ENCODE measurements at regions not wholly inside any gene's neighbourhood (a gene's known extent, or its start where the extent isn't known, plus 50 kb on each side); places are given as distances from the start of the nearest gene placed in this dataset.
"Not testable (repeated sequence)": the region's sequence is repeated elsewhere in the genome, so short reads cannot be mapped to it uniquely, and the experiment has no call there.

DNA sequence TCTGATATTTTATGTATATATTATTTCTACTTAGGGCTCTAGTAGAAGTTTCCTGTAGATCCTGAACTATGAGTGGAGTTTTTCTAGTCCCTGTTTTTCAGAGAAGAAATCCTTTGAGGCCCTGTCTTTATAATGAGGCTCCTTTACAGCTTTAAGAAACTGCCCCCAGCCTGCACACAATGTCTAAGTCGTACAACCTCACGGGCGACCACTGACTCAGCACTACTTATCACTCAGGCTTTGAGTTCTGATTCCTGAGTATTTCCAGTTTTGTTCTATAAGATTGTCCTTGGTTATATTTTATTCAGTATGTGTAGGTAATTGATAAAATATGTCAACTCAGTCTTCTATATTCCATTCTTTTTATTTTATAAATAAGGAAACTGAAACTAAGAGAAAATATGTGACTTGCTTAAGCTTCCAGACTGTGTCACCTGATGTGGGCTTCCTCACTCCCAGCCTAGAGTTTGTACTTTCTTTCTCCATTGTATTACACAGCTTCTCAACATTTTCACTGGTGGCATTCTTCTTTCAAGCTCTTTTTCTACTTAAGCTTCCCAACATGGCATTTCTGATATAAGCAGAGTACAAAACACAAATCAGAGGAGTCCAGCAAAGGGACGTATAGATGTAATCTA lies 167.0 kb downstream of the TBX18 start:
- TF ChIP-seq, protein P1, sequence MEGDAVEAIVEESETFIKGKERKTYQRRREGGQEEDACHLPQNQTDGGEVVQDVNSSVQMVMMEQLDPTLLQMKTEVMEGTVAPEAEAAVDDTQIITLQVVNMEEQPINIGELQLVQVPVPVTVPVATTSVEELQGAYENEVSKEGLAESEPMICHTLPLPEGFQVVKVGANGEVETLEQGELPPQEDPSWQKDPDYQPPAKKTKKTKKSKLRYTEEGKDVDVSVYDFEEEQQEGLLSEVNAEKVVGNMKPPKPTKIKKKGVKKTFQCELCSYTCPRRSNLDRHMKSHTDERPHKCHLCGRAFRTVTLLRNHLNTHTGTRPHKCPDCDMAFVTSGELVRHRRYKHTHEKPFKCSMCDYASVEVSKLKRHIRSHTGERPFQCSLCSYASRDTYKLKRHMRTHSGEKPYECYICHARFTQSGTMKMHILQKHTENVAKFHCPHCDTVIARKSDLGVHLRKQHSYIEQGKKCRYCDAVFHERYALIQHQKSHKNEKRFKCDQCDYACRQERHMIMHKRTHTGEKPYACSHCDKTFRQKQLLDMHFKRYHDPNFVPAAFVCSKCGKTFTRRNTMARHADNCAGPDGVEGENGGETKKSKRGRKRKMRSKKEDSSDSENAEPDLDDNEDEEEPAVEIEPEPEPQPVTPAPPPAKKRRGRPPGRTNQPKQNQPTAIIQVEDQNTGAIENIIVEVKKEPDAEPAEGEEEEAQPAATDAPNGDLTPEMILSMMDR (IDR thresholded peaks at IDR 0.05; ENCODE audit: insufficient read depth, low read depth, low read length, missing control alignments), result no peak
- DNase-seq (ENCODE audit: low read depth), result peak; percentile 9
- H3K4me3 ChIP-seq (ENCODE audit: low read length), result no peak overlapping the region

DNA sequence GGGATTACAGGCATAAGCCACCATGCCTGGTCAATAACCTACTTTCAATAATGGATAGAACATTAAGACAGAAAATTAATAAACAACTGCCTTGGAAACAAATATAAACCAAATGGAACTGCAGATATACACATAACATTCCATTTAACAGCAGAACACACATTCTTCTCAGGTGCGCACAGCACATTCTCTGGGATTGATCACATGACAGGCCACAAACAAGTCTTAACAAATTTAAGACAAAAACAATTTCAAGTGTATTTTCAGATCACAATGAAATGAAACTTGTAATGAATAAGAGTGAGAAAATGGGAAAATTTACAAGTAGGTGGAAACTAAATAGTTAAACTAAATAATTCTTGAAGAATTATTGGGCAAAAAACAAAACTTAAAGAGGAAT lies 167.9 kb downstream of the TBX18 start:
- DNase-seq (ENCODE audit: low read depth), result peak; percentile 51

DNA sequence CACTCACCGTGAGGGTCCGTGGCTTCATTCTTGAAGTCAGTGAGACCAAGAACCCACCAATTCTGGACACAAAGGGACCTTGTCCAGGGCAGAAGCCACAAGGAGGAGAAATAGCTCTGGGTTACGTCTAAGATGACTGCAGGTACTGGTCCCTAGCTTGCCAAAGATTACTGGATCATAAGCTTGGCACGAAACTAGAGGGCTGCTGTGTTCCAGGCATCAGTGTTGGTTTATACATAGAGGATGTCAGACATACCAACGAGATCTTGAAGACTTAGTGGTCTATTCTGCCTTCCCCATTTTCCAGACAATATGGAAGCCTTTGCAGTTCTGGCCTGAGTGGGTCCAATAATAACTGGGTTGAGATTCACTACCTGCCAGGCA lies 175.7 kb downstream of the TBX18 start:
- TF ChIP-seq, protein P1 (IDR thresholded peaks at IDR 0.05; ENCODE audit: insufficient read depth, low read depth, low read length, missing control alignments), result no peak
- no peak overlapping the region for H3K4me3 ChIP-seq (ENCODE audit: low read length)
- DNase-seq (ENCODE audit: low read depth), result no peak

More for the DNA sequence above, 167.9 kb downstream of the TBX18 start:
- no peak overlapping the region for H3K4me3 ChIP-seq (ENCODE audit: low read length)
- TF ChIP-seq, protein P1 (IDR thresholded peaks at IDR 0.05; ENCODE audit: insufficient read depth, low read depth, low read length, missing control alignments), result no peak

DNA sequence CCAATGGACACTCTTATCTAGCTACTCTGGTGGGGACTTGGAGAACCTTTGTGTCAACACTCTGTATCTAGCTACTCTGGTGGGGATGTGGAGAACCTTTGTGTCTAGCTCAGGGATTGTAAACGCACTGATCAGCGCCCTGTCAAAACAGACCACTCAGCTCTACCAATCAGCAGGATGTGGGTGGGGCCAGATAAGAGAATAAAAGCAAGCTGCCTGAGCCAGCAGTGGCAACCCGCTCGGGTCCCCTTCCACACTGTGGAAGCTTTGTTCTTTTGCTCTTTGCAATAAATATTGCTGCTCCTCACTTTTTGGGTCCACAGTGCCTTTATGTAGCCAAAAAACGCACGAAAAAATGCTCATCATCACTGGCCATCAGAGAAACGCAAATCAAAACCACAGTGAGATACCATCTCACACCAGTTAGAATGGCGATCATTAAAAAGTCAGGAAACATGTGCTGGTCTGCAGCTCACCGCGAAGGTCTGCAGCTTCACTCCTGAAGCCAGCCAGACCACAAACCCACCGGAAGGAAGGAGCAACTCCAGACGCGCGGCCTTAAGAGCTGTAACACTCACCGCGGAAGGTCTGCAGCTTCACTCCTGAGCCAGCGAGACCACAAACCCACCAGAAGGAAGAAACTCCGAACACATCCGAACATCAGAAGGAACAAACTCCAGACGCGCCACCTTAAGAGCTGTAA lies 176.3 kb downstream of the TBX18 start:
- H3K4me3 ChIP-seq (ENCODE audit: low read length), result not testable (repeated sequence)

DNA sequence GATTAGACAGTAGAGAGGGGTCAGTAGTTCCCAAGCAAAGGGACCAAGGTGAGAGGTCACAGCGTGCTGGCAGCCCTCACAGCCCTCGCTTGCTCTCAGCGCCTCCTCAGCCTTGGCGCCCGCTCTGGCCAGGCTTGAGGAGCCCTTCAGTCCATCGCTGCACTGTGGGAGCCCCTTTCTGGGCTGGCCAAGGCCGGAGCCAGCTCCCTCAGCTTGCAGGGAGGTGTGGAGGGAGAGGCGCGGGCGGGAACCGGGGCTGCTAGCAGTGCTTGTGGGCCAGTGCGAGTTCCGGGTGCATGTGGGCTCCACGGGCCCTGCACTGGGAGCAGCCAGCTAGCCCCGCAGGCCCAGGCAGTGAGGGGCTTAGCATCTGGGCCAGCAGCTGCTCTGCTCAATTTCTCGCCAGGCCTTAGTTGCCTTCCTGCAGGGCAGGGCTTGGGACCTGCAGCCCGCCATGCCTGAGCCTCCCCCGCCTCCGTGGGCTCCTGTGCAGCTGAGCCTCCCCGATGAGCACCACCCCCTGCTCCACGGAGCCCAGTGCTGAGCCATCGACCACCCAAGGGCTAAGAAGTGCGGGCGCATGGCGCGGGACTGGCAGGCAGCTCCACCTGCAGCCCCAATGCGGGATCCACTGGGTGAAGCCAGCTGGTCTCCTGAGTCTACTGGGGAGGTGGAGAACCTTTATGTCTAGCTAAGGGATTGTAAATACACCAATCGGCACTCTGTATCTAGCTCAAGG lies 177.0 kb downstream of the TBX18 start:
- not testable (repeated sequence) for DNase-seq (ENCODE audit: low read depth); H3K4me3 ChIP-seq (ENCODE audit: low read length)

More for the DNA sequence above, 176.3 kb downstream of the TBX18 start:
- not testable (repeated sequence) for DNase-seq (ENCODE audit: low read depth)

DNA sequence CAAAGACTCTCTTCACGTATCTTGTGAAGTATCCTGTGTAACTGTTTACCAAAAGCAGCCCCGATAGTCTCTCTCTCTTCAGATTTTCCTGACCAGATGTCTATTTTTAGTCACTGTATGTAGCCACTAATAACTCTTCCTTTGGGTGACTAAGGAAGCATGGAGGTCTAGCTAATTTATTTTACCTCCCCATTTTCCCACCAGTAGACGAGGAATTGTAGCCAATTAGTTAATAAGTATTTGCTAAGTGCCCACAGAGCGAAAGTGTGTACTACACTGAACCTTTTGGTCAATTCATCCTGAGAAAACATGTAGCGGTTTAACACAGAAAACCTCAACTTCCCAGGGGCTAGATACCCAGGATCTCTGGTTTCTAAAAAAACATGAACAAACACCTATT lies 180.6 kb downstream of the TBX18 start:
- TF ChIP-seq, protein P1 (IDR thresholded peaks at IDR 0.05; ENCODE audit: insufficient read depth, low read depth, low read length, missing control alignments), result no peak
- H3K4me3 ChIP-seq (ENCODE audit: low read length), result no peak overlapping the region
- no peak for DNase-seq (ENCODE audit: low read depth)

DNA sequence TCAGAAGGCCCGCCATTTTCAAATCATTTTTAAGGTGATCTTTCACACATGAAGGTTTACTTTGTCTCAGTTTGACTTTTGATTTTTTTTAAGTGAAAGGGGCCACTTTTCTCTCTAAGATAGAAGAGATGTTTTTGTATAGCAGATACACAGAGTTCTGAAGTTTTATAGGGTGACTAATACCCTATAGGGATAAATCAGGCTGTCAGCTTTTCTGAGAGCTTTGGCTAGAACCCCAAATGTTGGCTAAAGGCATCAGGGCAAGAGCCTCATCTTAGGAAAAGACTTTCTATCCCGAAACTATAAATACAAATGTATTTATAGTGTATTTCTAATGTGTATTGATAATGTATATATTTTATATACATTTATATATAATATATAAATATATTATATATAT lies 181.4 kb downstream of the TBX18 start:
- no peak overlapping the region for H3K4me3 ChIP-seq (ENCODE audit: low read length)
- TF ChIP-seq, protein P1 (IDR thresholded peaks at IDR 0.05; ENCODE audit: insufficient read depth, low read depth, low read length, missing control alignments), result no peak
- no peak for DNase-seq (ENCODE audit: low read depth)
